ENCODE measurements at regions not wholly inside any gene's neighbourhood (a gene's known extent, or its start where the extent isn't known, plus 50 kb on each side); places are given as distances from the start of the nearest gene placed in this dataset.

GRCh38 chrX:152079768-152080167 lies 58.6 kb downstream of the MAGEA10 start:
- no peak for TF ChIP-seq FOSL1 (IDR thresholded peaks at IDR 0.05; ENCODE audit: insufficient read depth, low read depth, low read length)
- no peak for TF ChIP-seq ZNF274 (IDR thresholded peaks at IDR 0.05; ENCODE audit: borderline replicate concordance, extremely low read depth, low read length)
- no peak for TF ChIP-seq CREB1 (IDR thresholded peaks at IDR 0.05)
- TF ChIP-seq USF2 (IDR thresholded peaks at IDR 0.05; ENCODE audit: low read length), result no peak
- no peak for TF ChIP-seq CTCF (IDR thresholded peaks at IDR 0.05; ENCODE audit: control extremely low read depth in 1 of 3, insufficient read depth in 1 of 3, low read depth in 1 of 3, low read length in 3 of 3)
- TF ChIP-seq POLR2A (IDR thresholded peaks at IDR 0.05; ENCODE audit: control extremely low read depth in 1 of 2, low read depth in 2 of 2, low read length in 2 of 2), result no peak
- no peak for TF ChIP-seq YY1 (IDR thresholded peaks at IDR 0.05; ENCODE audit: low read depth, low read length)
- no peak for TF ChIP-seq MAFK (IDR thresholded peaks at IDR 0.05; ENCODE audit: low read depth, low read length)
- TF ChIP-seq EZH2 (IDR thresholded peaks at IDR 0.05; ENCODE audit: low read depth, low read length, severe bottlenecking), result no peak
- no peak for TF ChIP-seq POLR2AphosphoS5 (IDR thresholded peaks at IDR 0.05; ENCODE audit: low read depth, low read length)
- TF ChIP-seq GTF2F1 (IDR thresholded peaks at IDR 0.05; ENCODE audit: borderline replicate concordance, low read depth, low read length), result no peak
- no peak for TF ChIP-seq ATF2 (IDR thresholded peaks at IDR 0.05; ENCODE audit: low read length)
- TF ChIP-seq HDAC6 (IDR thresholded peaks at IDR 0.05; ENCODE audit: low read depth, low read length), result no peak
